H1 (cell line): ENCODE measurements at regions not wholly inside any gene's neighbourhood (a gene's known extent, or its start where the extent isn't known, plus 50 kb on each side); places are given as distances from the start of the nearest gene placed in this dataset.

Experiments used
- CBX5 ChIP-seq: fragments of 300-800, 300-1000 bp; sonication (generic); IDR thresholded peaks from 2 replicates; pipeline ENCODE4 v1.7.1; 2016; ENCODE audit warnings: antibody characterized with exemption, low read length, low read depth
- CTCF ChIP-seq, 3 experiments: IDR thresholded peaks; 1 replicate in 2 of 3; 2 replicates in 1 of 3; pipeline versions ENCODE4 v1.5.1 to v1.6.1; 2011; ENCODE audit warnings: low read length in 3 of 3, mild to moderate bottlenecking in 3 of 3, inconsistent platforms in 2 of 3, low read depth in 1 of 3, moderate library complexity in 1 of 3; ENCODE audit not compliant: insufficient read depth in 1 of 3; ENCODE audit errors: control extremely low read depth in 1 of 3
- JUND ChIP-seq: IDR thresholded peaks from 2 replicates; pipeline ENCODE4 v1.6.1; 2011; ENCODE audit warnings: mild to moderate bottlenecking, improper control_type of control experiment, low read length
- KDM5A ChIP-seq: fragments of 200-600 bp; IDR thresholded peaks from 2 replicates; pipeline ENCODE4 v1.7.1; 2012; ENCODE audit warnings: mild to moderate bottlenecking, low read length, inconsistent platforms, mixed read lengths
- NANOG ChIP-seq: IDR thresholded peaks from 2 replicates; pipeline ENCODE4 v1.6.1; 2011; ENCODE audit warnings: low read length, low read depth, mild to moderate bottlenecking, inconsistent platforms; ENCODE audit not compliant: insufficient read depth, poor library complexity, severe bottlenecking
- POLR2AphosphoS5 ChIP-seq: IDR thresholded peaks from 2 replicates; pipeline ENCODE4 v1.6.1; 2011; ENCODE audit warnings: low read depth, low read length

DNA sequence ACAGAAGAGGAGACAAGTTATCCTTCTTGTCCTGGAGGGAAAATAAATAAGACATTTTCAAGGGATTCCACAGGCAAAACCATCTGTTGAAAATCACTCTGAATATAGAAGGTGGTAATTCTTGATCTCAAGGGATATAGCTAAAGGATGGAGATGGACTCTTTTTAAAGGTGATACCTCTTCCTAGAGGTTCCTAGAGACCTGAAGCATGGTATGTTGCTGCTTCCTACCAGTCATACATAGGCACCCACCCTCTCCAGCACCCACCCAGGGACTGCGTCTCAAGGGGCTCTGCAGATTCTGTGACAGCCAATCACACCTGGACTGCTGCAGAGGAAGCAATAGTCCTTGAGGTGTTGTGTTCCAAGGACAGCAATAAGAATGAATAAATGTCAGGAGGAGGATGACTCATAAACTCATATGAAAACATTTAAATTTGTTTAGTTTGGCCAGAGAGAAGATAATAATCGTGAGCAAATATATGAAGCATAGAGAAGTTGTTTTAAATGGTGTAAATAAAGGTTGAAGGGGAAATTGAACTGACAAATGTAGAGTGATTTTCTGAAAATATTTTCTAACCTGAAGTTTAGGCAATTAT, 741.6 kb upstream of the CBLB start (continued):
- TF ChIP-seq KDM5A (no peak), NANOG (no peak), JUND (no peak), CBX5 (no peak), POLR2AphosphoS5 (no peak), CTCF (IDR thresholded peaks at IDR 0.05; ENCODE audit: control extremely low read depth in 1 of 3, insufficient read depth in 1 of 3, low read depth in 1 of 3, low read length in 3 of 3) (no peak)
